WTC11 (cell line): ENCODE measurements at regions not wholly inside any gene's neighbourhood (a gene's known extent, or its start where the extent isn't known, plus 50 kb on each side); places are given as distances from the start of the nearest gene placed in this dataset.

ENCODE experiments used
- FOXP1 ChIP-seq: sonication (generic); formaldehyde crosslinking; IDR thresholded peaks from 2 replicates; pipeline ENCODE4 v1.8.0; 2022; ENCODE audit warnings: missing genetic modification reagents, mild to moderate bottlenecking, moderate library complexity, borderline replicate concordance
- NFYB ChIP-seq: sonication (generic); formaldehyde crosslinking; conservative IDR thresholded peaks from 2 replicates; pipeline ENCODE4 v1.8.0; 2022; ENCODE audit warnings: low read depth, missing genetic modification reagents
- NR1H2 ChIP-seq: sonication (generic); formaldehyde crosslinking; IDR thresholded peaks from 2 replicates; pipeline ENCODE4 v1.9.0; 2021; ENCODE audit warnings: mild to moderate bottlenecking, moderate library complexity, missing genetic modification reagents
- ZNF423 ChIP-seq: fragments of 250-450 bp; sonication (Bioruptor Pico); IDR thresholded peaks from 2 replicates; pipeline ENCODE4 v2.1.2; 2022; ENCODE audit warnings: mild to moderate bottlenecking, moderate library complexity
- TF ChIP-seq, protein P1 (sequence below): fragments of 200-600 bp; IDR thresholded peaks from 2 replicates; pipeline ENCODE4 v1.8.0; 2022; ENCODE audit warnings: antibody characterized with exemption
- TF ChIP-seq, protein P2 (sequence below): sonication (generic); formaldehyde crosslinking; IDR thresholded peaks from 2 replicates; pipeline ENCODE4 v1.8.1; 2022; ENCODE audit warnings: missing genetic modification reagents, borderline replicate concordance
- TF ChIP-seq, protein P3 (sequence below): sonication (generic); formaldehyde crosslinking; IDR thresholded peaks from 2 replicates; pipeline ENCODE4 v1.8.0; 2022; ENCODE audit warnings: mild to moderate bottlenecking, missing genetic modification reagents

DNA sequence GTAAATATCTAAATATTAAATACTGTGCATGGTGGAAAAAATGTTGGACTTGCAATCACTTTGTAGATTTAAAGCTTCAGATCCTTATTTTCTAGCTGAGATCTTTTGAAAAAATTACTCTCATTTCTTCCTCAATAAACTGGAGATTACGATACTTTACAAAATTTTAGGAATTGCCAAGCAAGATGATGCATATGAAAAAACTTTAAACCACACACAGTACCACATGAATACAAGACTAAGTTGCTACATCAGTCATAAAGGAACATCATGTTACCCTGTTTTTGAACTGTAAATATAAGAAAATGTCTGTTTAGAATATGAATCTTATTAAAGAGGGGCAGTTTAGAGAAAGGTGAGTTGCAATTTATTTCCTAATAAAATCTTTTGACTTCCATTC lies 703.6 kb upstream of the NUDT12 start:
- TF ChIP-seq, protein P1, sequence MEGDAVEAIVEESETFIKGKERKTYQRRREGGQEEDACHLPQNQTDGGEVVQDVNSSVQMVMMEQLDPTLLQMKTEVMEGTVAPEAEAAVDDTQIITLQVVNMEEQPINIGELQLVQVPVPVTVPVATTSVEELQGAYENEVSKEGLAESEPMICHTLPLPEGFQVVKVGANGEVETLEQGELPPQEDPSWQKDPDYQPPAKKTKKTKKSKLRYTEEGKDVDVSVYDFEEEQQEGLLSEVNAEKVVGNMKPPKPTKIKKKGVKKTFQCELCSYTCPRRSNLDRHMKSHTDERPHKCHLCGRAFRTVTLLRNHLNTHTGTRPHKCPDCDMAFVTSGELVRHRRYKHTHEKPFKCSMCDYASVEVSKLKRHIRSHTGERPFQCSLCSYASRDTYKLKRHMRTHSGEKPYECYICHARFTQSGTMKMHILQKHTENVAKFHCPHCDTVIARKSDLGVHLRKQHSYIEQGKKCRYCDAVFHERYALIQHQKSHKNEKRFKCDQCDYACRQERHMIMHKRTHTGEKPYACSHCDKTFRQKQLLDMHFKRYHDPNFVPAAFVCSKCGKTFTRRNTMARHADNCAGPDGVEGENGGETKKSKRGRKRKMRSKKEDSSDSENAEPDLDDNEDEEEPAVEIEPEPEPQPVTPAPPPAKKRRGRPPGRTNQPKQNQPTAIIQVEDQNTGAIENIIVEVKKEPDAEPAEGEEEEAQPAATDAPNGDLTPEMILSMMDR, result no peak
- TF ChIP-seq NR1H2, result no peak
- TF ChIP-seq ZNF423 (CRISPR knock-in tag), result no peak
- TF ChIP-seq, protein P2, sequence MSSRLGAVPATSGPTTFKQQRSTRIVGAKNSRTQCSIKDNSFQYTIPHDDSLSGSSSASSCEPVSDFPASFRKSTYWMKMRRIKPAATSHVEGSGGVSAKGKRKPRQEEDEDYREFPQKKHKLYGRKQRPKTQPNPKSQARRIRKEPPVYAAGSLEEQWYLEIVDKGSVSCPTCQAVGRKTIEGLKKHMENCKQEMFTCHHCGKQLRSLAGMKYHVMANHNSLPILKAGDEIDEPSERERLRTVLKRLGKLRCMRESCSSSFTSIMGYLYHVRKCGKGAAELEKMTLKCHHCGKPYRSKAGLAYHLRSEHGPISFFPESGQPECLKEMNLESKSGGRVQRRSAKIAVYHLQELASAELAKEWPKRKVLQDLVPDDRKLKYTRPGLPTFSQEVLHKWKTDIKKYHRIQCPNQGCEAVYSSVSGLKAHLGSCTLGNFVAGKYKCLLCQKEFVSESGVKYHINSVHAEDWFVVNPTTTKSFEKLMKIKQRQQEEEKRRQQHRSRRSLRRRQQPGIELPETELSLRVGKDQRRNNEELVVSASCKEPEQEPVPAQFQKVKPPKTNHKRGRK, result no peak
- TF ChIP-seq NFYB (CRISPR knock-in tag), result no peak
- no peak for TF ChIP-seq FOXP1 (CRISPR knock-in tag)
- TF ChIP-seq, protein P3, sequence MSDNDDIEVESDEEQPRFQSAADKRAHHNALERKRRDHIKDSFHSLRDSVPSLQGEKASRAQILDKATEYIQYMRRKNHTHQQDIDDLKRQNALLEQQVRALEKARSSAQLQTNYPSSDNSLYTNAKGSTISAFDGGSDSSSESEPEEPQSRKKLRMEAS, result no peak
